ENCODE measurements at regions not wholly inside any gene's neighbourhood (a gene's known extent, or its start where the extent isn't known, plus 50 kb on each side); places are given as distances from the start of the nearest gene placed in this dataset.

DNA sequence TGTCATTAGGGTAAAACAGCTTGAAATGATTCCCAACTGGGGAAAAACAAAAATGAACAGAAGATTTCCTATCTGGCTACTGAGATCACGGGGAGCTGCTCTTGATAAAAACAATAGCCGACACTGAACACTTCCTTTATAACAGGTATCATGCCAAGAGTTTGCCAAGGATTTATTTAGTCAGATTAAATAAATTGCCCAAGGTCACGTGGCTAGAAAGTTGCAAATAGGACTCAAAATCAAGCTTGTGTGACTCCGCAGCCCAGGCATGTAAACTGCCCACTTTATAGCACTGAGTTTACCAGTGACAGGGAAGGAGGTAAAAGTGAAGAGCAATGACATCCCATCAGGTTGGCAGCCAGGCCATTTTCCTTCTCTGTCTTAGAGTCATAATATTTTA lies 120.7 kb upstream of the ZNF618 start:
- H3K4me3 ChIP-seq (ENCODE audit: low read depth, low read length) = no peak overlapping the region
- TF ChIP-seq CTCF (IDR thresholded peaks at IDR 0.05; ENCODE audit: insufficient read depth, low read depth, low read length, missing control alignments) = no peak
- no peak for DNase-seq (ENCODE audit: low read depth)

DNA sequence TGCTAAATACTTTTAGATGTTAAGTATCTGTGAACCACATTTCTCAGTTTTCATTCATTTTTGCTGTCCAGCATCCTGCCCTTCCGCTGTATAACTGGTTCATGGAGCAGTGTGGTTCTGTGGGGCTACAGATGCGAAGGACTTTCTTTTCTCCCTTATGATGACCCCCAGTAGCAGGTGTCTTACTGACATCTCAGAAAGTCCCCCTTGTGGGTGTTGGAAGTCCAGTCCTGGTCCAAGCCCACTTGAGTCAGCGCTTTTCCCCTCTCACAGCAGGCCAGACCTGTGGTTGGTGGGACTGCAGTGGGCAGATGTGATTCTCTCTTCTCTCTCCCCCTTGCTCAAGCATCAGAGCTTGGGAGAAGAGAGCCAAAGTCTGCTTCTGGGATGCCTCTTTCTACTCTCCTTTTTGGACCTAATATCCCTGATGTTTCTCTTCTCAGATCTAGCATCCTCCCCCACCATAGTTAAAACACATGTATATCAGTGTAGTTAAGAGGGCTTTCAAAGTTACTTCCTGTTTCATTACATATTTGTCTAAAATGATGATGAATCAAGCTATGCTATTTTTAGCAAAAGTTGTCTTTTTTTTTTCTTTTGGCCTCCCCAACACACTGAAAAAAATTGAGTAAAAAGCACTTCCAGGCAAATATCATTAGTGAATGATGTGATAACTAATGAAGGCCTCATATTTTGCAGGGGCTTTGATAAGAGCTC lies 119.5 kb upstream of the ZNF618 start:
- no peak for TF ChIP-seq CTCF (IDR thresholded peaks at IDR 0.05; ENCODE audit: insufficient read depth, low read depth, low read length, missing control alignments)
- no peak overlapping the region for H3K4me3 ChIP-seq (ENCODE audit: low read depth, low read length)
- no peak for DNase-seq (ENCODE audit: low read depth)

DNA sequence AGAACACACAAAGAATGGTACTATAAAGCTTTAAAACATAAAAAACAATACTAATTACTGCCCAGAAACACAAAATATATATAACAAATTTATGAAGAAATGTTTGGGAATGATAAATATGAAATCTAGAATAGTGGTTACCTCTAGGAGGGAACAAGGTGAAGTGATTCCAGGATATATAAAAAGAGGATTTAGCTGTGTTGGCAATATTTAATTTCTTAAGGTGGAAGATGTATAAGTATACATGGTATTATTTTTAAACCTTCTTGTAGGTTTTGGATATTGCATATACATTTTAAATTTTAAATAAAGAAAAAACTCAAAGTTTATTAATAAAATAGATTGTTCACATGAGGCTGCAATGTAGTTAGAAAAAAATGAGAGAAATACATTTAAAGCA lies 112.7 kb upstream of the ZNF618 start:
- no peak for TF ChIP-seq CTCF (IDR thresholded peaks at IDR 0.05; ENCODE audit: insufficient read depth, low read depth, low read length, missing control alignments)
- no peak overlapping the region for H3K4me3 ChIP-seq (ENCODE audit: low read depth, low read length)
- DNase-seq (ENCODE audit: low read depth) = no peak

DNA sequence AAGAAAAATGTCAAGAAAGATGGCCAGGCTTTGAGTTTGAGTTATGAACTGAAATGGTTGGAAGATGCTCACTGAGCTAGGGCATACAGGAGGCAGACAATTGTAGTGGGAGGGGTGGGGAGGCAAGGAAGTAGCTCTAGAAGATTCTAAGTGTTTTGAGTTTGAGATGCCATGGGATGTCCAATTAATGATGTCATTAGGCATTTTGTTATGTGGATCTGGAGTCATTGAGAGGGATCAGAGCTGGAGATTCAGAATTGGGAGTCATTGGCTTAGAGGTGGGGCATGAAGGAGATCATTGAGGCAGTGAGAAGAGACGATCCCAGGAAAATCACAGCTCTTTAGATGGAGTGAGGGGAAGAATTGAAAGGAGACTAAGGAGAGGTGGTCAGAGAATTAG lies 111.5 kb upstream of the ZNF618 start:
- no peak for TF ChIP-seq CTCF (IDR thresholded peaks at IDR 0.05; ENCODE audit: insufficient read depth, low read depth, low read length, missing control alignments)
- H3K4me3 ChIP-seq (ENCODE audit: low read depth, low read length) = no peak overlapping the region
- DNase-seq (ENCODE audit: low read depth) = no peak

DNA sequence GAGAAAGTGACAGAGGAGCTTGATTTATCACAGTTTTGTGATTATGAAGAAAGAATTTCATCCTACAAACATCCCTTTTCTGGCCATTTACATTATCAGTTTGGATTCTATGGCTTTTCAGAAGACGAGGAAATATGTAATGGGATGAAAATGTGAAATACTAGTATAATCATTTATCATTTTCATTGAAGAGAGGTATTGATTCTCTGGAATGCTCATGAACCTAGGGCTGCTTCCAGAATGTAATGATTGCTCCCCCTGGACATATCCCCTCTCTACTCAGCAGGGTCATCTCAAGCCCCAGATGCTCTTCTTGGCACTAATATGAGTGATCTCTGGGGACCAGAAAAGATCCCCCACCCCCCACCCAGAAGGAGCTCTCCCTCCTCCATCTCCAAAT lies 106.7 kb upstream of the ZNF618 start:
- no peak for DNase-seq (ENCODE audit: low read depth)
- no peak overlapping the region for H3K4me3 ChIP-seq (ENCODE audit: low read depth, low read length)
- TF ChIP-seq CTCF (IDR thresholded peaks at IDR 0.05; ENCODE audit: insufficient read depth, low read depth, low read length, missing control alignments) = no peak

- no peak for TF ChIP-seq CTCF (IDR thresholded peaks at IDR 0.05; ENCODE audit: insufficient read depth, low read depth, low read length, missing control alignments)
- H3K4me3 ChIP-seq (ENCODE audit: low read depth, low read length) = no peak overlapping the region
- DNase-seq (ENCODE audit: low read depth) = no peak
These were observed 105.7 kb upstream of the ZNF618 start for GRCh38 chr9:113770396-113770795.

DNA sequence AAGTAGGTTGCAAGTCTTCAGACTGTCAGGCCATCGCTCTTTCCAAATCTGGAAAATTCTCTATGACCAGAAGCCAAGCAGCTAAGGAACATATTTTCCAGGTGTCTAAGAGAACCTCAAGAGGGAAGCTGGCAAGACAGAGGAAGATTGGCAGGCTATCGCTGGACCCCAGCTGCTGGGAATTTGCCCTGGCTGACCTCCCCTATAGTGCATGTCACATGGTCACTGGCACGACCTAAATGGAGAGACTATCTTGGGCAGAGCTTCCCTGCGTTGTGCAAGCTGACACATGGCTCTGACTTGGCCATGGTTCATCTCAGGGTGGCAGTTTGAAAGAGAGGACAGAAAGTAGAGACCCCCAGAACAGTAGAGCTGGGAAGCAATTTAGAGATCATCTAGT lies 104.9 kb upstream of the ZNF618 start:
- DNase-seq (ENCODE audit: low read depth) = no peak
- no peak for TF ChIP-seq CTCF (IDR thresholded peaks at IDR 0.05; ENCODE audit: insufficient read depth, low read depth, low read length, missing control alignments)
- H3K4me3 ChIP-seq (ENCODE audit: low read depth, low read length) = no peak overlapping the region

Measured in GM12865 (cell line).